ENCODE measurements at regions not wholly inside any gene's neighbourhood (a gene's known extent, or its start where the extent isn't known, plus 50 kb on each side); places are given as distances from the start of the nearest gene placed in this dataset.
"Not testable (repeated sequence)": the region's sequence is repeated elsewhere in the genome, so short reads cannot be mapped to it uniquely, and the experiment has no call there.

DNA sequence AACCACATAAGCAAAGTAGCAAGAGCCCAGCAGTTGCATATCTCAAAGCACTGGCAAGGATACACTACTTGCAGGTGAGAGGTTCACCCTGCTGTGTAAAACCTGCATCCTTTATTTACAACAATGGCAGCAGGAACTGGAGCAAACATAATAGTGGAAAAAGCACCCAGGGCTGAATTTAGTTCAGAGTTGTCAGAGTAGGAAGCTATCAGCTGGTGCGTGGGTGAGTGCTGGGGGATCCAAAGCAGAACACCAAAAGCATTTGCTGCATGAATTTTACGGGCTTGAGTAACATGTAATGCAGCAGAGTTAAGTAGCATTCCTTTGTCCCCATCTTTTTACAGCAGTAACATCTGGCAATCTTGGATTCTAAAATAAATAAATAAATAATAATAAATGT lies 73.5 kb upstream of the SRD5A2 start:
- no peak for DNase-seq

DNA sequence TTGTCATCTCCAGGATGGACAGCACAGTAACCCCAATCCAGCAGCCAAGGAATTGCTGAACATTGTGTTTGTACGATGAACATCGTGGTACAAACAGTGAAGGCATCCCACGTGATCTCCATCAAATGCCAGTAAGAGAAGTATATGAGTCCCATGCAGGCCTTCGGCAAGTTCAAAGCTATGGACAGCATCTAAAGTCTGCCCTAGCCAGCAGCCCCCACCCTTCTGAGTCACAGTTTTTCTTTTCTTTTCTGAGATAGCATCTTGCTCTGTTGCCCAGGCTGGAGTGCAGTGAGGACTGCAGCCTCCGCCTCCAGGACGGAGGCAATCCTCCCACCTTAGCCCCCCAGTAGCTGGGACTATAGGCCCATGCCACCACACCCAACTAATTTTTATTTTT lies 71.0 kb upstream of the SRD5A2 start:
- DNase-seq = no peak

DNA sequence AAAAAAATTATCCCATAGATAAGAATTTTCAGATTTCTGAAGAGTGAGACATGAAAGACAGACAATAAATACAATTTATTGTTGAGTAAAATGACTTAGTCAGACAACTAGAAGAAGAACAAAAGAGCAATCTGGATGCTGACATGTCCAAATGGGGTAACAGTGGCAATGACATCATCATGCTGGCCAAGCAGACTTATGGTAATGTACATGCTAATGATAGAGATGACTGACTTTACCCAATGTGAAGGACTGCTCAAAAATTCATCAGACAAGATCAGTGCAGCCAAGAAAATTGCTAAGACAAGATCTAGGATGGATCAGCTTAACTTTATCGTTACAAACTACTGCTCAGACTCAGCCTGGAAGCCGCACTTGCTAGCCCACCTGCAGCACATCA lies 70.5 kb upstream of the SRD5A2 start:
- no peak for DNase-seq

DNA sequence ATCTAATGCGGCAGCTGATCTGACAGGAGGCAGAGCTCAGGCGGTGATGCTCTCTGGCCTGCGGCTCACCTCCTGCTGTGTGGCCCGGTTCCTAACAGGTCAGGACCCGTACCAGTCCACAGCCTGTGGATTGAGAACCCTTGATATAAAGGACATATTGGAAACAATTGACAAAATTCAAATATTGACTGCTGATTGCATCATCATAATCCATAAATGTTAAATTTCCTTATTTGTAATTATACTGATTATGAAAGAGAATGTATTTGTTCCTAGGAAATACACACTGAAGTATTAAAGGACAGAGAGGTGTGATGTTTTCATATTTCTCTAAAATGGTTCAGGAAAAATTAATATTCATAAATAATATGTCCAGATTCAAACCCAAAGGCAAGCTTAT lies 63.8 kb upstream of the SRD5A2 start:
- no peak for DNase-seq

DNA sequence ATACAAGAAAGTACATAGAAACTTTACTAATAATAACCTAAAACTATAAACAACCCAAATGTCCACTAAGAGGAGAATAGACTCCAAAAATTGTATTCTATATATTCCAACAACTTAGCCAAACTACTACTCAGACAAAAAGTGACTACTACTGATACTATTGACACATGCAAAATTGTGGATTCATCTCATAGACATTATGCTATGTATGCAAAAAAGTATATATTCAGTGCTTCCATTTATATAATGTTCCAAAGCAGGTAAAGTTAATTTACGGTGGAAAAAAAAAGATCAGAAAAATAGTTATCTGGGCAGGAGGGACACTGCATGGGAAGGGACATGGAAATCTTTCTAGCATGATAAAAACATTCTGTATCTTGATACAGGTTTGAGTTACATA lies 62.0 kb upstream of the SRD5A2 start:
- no peak for DNase-seq

DNA sequence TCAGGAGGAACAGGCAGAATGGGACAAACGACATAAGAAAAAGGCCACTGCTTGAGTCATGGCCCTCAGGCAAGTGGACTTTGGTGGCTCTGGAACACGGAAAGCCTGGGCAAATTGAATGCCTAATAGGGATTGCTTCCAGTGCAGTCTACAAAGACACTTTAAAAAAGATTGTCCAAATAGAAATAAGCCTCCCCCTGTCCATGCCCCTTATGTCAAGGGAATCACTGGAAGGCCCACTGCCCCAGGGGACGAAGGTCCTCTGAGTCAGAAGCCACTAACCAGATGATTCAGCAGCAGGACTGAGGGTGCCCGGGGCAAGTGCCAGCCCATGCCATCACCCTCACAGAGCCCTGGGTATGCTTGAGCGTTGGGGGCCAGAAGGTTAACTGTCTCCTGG lies 51.5 kb upstream of the SRD5A2 start:
- DNase-seq = not testable (repeated sequence)
